ENCODE measurements at regions not wholly inside any gene's neighbourhood (a gene's known extent, or its start where the extent isn't known, plus 50 kb on each side); places are given as distances from the start of the nearest gene placed in this dataset.

- TF ChIP-seq REST (IDR thresholded peaks at IDR 0.05; ENCODE audit: low read depth) (no peak), TCF12 (IDR thresholded peaks at IDR 0.05; ENCODE audit: low read depth) (no peak), CEBPB (IDR thresholded peaks at IDR 0.05) (no peak), TEAD4 (IDR thresholded peaks at IDR 0.05) (no peak), NFIC (IDR thresholded peaks at IDR 0.05) (no peak), FOXM1 (IDR thresholded peaks at IDR 0.05; ENCODE audit: borderline replicate concordance, low read depth) (no peak)
Observed at GRCh38 chr2:221637851-221638250, 65.7 kb upstream of the EPHA4 start.

GRCh38 chr2:221635949-221636348, 63.8 kb upstream of the EPHA4 start:
- TF ChIP-seq MAX (IDR thresholded peaks at IDR 0.05) (no peak), TCF12 (IDR thresholded peaks at IDR 0.05; ENCODE audit: low read depth) (no peak), CREB1 (IDR thresholded peaks at IDR 0.05; ENCODE audit: low read depth) (no peak), RAD21 (IDR thresholded peaks at IDR 0.05; ENCODE audit: low read depth) (no peak), EGR1 (IDR thresholded peaks at IDR 0.05) (no peak), ZBTB7A (IDR thresholded peaks at IDR 0.05; ENCODE audit: low read depth) (no peak), REST (IDR thresholded peaks at IDR 0.05; ENCODE audit: low read depth) (no peak), USF1 (IDR thresholded peaks at IDR 0.05) (no peak)

- TF ChIP-seq USF1 (IDR thresholded peaks at IDR 0.05), result no peak
- no peak for TF ChIP-seq EGR1 (IDR thresholded peaks at IDR 0.05)
- TF ChIP-seq FOXM1 (IDR thresholded peaks at IDR 0.05; ENCODE audit: borderline replicate concordance, low read depth), result no peak
- TF ChIP-seq YY1 (IDR thresholded peaks at IDR 0.05; ENCODE audit: low read depth), result no peak
- TF ChIP-seq ZBTB7A (IDR thresholded peaks at IDR 0.05; ENCODE audit: low read depth), result no peak
- no peak for TF ChIP-seq CREB1 (IDR thresholded peaks at IDR 0.05; ENCODE audit: low read depth)
- no peak for TF ChIP-seq TEAD4 (IDR thresholded peaks at IDR 0.05)
- no peak for TF ChIP-seq RAD21 (IDR thresholded peaks at IDR 0.05; ENCODE audit: low read depth)
- TF ChIP-seq TAF1 (IDR thresholded peaks at IDR 0.05; ENCODE audit: low read depth), result no peak
- no peak for TF ChIP-seq CEBPB (IDR thresholded peaks at IDR 0.05)
Observed at GRCh38 chr2:221629468-221629867, 57.4 kb upstream of the EPHA4 start.

- TF ChIP-seq CREB1 (IDR thresholded peaks at IDR 0.05; ENCODE audit: low read depth) (no peak), TAF1 (IDR thresholded peaks at IDR 0.05; ENCODE audit: low read depth) (no peak), ZBTB7A (IDR thresholded peaks at IDR 0.05; ENCODE audit: low read depth) (no peak), TCF12 (IDR thresholded peaks at IDR 0.05; ENCODE audit: low read depth) (no peak), CEBPB (IDR thresholded peaks at IDR 0.05) (no peak), EGR1 (IDR thresholded peaks at IDR 0.05) (no peak), REST (IDR thresholded peaks at IDR 0.05; ENCODE audit: low read depth) (no peak), RAD21 (IDR thresholded peaks at IDR 0.05; ENCODE audit: low read depth) (no peak), TEAD4 (IDR thresholded peaks at IDR 0.05) (no peak), EP300 (IDR thresholded peaks at IDR 0.05; ENCODE audit: borderline replicate concordance) (no peak), MAX (IDR thresholded peaks at IDR 0.05) (no peak), YY1 (IDR thresholded peaks at IDR 0.05; ENCODE audit: low read depth) (no peak), NFIC (IDR thresholded peaks at IDR 0.05) (no peak), USF1 (IDR thresholded peaks at IDR 0.05) (no peak), FOXM1 (IDR thresholded peaks at IDR 0.05; ENCODE audit: borderline replicate concordance, low read depth) (no peak)
Observed at GRCh38 chr2:221624475-221624874, 52.4 kb upstream of the EPHA4 start.

Data from Ishikawa (cell line).